ENCODE measurements at regions not wholly inside any gene's neighbourhood (a gene's known extent, or its start where the extent isn't known, plus 50 kb on each side); places are given as distances from the start of the nearest gene placed in this dataset.

- no peak for DNase-seq (ENCODE audit: low read depth)
Observed at GRCh38 chr14:104341532-104342434, 203.4 kb downstream of the KIF26A start.

GRCh38 chr14:104342435-104343293 is 204.3 kb downstream of the KIF26A start:
- no peak for DNase-seq (ENCODE audit: low read depth)

- DNase-seq (ENCODE audit: low read depth): no peak
Observed at GRCh38 chr14:104343294-104343625, 204.9 kb downstream of the KIF26A start.

GRCh38 chr14:104343690-104344640 is 205.6 kb downstream of the KIF26A start:
- DNase-seq (ENCODE audit: low read depth): no peak

- no peak for DNase-seq (ENCODE audit: low read depth)
Observed at GRCh38 chr14:104344818-104345620, 206.6 kb downstream of the KIF26A start.

GRCh38 chr14:104345621-104346462 is 207.5 kb downstream of the KIF26A start:
- no peak for DNase-seq (ENCODE audit: low read depth)

GRCh38 chr14:104346608-104347007 is 208.2 kb downstream of the KIF26A start:
- no peak for DNase-seq (ENCODE audit: low read depth)

- DNase-seq (ENCODE audit: low read depth): no peak
Observed at GRCh38 chr14:104348741-104349140, 210.4 kb downstream of the KIF26A start.

GRCh38 chr14:104349950-104350349 is 211.6 kb downstream of the KIF26A start:
- DNase-seq (ENCODE audit: low read depth): no peak

- no peak for DNase-seq (ENCODE audit: low read depth)
Observed at GRCh38 chr14:104350463-104351185, 212.2 kb downstream of the KIF26A start.

GRCh38 chr14:104351849-104352492 is 213.6 kb downstream of the KIF26A start:
- DNase-seq (ENCODE audit: low read depth): no peak

GRCh38 chr14:104352493-104353220 is 214.3 kb downstream of the KIF26A start:
- no peak for DNase-seq (ENCODE audit: low read depth)

GRCh38 chr14:104353221-104353920 is 215.0 kb downstream of the KIF26A start:
- DNase-seq (ENCODE audit: low read depth): no peak

GRCh38 chr14:104353921-104354701 is 215.7 kb downstream of the KIF26A start:
- no peak for DNase-seq (ENCODE audit: low read depth)

- DNase-seq (ENCODE audit: low read depth): no peak
Observed at GRCh38 chr14:104355101-104356019, 217.0 kb downstream of the KIF26A start.

Measured in stimulated activated CD4-positive, alpha-beta T cell treated with anti-CD3 and anti-CD28 coated beads, Interleukin-2, amount 100 ng/mL, for 4 hours (primary cell).